Liver (tissue), 8 donors: ENCODE measurements at regions not wholly inside any gene's neighbourhood (a gene's known extent, or its start where the extent isn't known, plus 50 kb on each side); places are given as distances from the start of the nearest gene placed in this dataset.

Source experiments
- DNase-seq: peaks from one replicate; pipeline ENCODE4 v3.0.0-alpha.2; 2017; ENCODE audit warnings: low spot score
- H3K27ac ChIP-seq, 2 donors: one replicate each; pipeline ENCODE4 v1.7.0; 2013; ENCODE audit warnings: inconsistent platforms in 2 of 2, low read length in 2 of 2, control low read depth in 1 of 2, low read depth in 1 of 2, mild to moderate bottlenecking in 1 of 2
- H3K27me3 ChIP-seq, 4 donors: one replicate each; pipeline versions ENCODE4 v1.6.1 to v1.7.0; 2013; ENCODE audit warnings: low read length in 3 of 4, inconsistent platforms in 1 of 4, mild to moderate bottlenecking in 1 of 4, moderate library complexity in 1 of 4; ENCODE audit not compliant: control insufficient read depth in 4 of 4, insufficient read depth in 4 of 4
- H3K36me3 ChIP-seq, 4 donors: one replicate each; pipeline versions ENCODE4 v1.6.1 to v1.7.0; 2013; ENCODE audit warnings: low read length in 3 of 4, mild to moderate bottlenecking in 3 of 4, low read depth in 1 of 4, moderate library complexity in 1 of 4; ENCODE audit not compliant: control insufficient read depth in 4 of 4, insufficient read depth in 3 of 4
- H3K4me1 ChIP-seq, 4 donors: one replicate each; pipeline versions ENCODE4 v1.6.1 to v1.7.0; 2013; ENCODE audit warnings: low read length in 3 of 4, mild to moderate bottlenecking in 3 of 4, moderate library complexity in 1 of 4; ENCODE audit not compliant: control insufficient read depth in 4 of 4, insufficient read depth in 4 of 4
- H3K4me3 ChIP-seq, 3 donors: one replicate each; pipeline versions ENCODE4 v1.6.1 to v1.7.0; 2013; ENCODE audit warnings: low read length in 3 of 3, control low read depth in 1 of 3, low read depth in 1 of 3, mild to moderate bottlenecking in 1 of 3
- H3K9ac ChIP-seq, 2 donors: one replicate each; pipeline ENCODE4 v1.7.0; 2013; ENCODE audit warnings: low read length in 2 of 2, mild to moderate bottlenecking in 2 of 2, moderate library complexity in 2 of 2, control low read depth in 1 of 2, low read depth in 1 of 2
- H3K9me3 ChIP-seq, 4 donors: one replicate each; pipeline versions ENCODE4 v1.6.1 to v1.7.0; 2013; ENCODE audit warnings: low read length in 3 of 4; ENCODE audit not compliant: control insufficient read depth in 4 of 4
- EGR1 ChIP-seq, 2 donors: IDR thresholded peaks; 2 replicates each; pipeline ENCODE4 v1.6.1; 2016 to 2018; ENCODE audit warnings: antibody characterized with exemption in 2 of 2, low read depth in 2 of 2
- FOXA1 ChIP-seq: IDR thresholded peaks from 2 replicates; pipeline ENCODE4 v1.6.1; 2016; ENCODE audit warnings: antibody characterized with exemption
- FOXA2 ChIP-seq: IDR thresholded peaks from 2 replicates; pipeline ENCODE4 v1.6.1; 2016; ENCODE audit warnings: antibody characterized with exemption
- GABPA ChIP-seq, 2 donors: IDR thresholded peaks in 1 of 2; conservative IDR thresholded peaks in 1 of 2; 2 replicates each; pipeline ENCODE4 v1.6.1; 2016; ENCODE audit warnings: antibody characterized with exemption in 2 of 2, mild to moderate bottlenecking in 1 of 2, moderate library complexity in 1 of 2
- HNF4A ChIP-seq, 2 donors: conservative IDR thresholded peaks; 2 replicates each; pipeline ENCODE4 v1.6.1; 2016; ENCODE audit warnings: antibody characterized with exemption in 2 of 2, mild to moderate bottlenecking in 2 of 2
- HNF4G ChIP-seq: IDR thresholded peaks from 2 replicates; pipeline ENCODE4 v1.6.1; 2016; ENCODE audit warnings: antibody characterized with exemption
- JUND ChIP-seq, 2 donors: IDR thresholded peaks; 2 replicates each; pipeline ENCODE4 v1.6.1; 2016; ENCODE audit warnings: antibody characterized with exemption in 2 of 2
- NR2F2 ChIP-seq: IDR thresholded peaks from 2 replicates; pipeline ENCODE4 v1.6.1; 2016; ENCODE audit warnings: antibody characterized with exemption
- RAD21 ChIP-seq, 2 donors: IDR thresholded peaks; 2 replicates each; pipeline ENCODE4 v1.6.1; 2016; ENCODE audit warnings: antibody characterized with exemption in 2 of 2, mild to moderate bottlenecking in 2 of 2
- RXRA ChIP-seq, 2 donors: IDR thresholded peaks; 2 replicates each; pipeline ENCODE4 v1.6.1; 2017 to 2018; ENCODE audit warnings: antibody characterized with exemption in 2 of 2, mild to moderate bottlenecking in 1 of 2
- SP1 ChIP-seq: IDR thresholded peaks from 2 replicates; pipeline ENCODE4 v1.6.1; 2018; ENCODE audit warnings: antibody characterized with exemption, mild to moderate bottlenecking
- TAF1 ChIP-seq: conservative IDR thresholded peaks from 2 replicates; pipeline ENCODE4 v1.6.1; 2016; ENCODE audit warnings: antibody characterized with exemption, mild to moderate bottlenecking
- YY1 ChIP-seq: IDR thresholded peaks from 2 replicates; pipeline ENCODE4 v1.6.1; 2016; ENCODE audit warnings: antibody characterized with exemption, mild to moderate bottlenecking
- WGBS: extraction: QIAGEN DNeasy Blood & Tissue Kit; methylation state at CpG from one replicate; pipeline ENCODE4 v1.1.7; 2013; 5-methylcytosine and 5-hydroxymethylcytosine counted together
- TF ChIP-seq, protein P1 (sequence below): IDR thresholded peaks from 2 replicates; pipeline ENCODE4 v1.6.1; 2016; ENCODE audit warnings: antibody characterized with exemption
- TF ChIP-seq, protein P2 (sequence below): fragments of 150-350 bp; IDR thresholded peaks from 2 replicates; pipeline ENCODE4 v1.5.1; 2017; ENCODE audit warnings: improper control_type of control experiment, low read depth, low read length; ENCODE audit not compliant: missing input control
- TF ChIP-seq, protein P3 (sequence below): IDR thresholded peaks from 2 replicates; pipeline ENCODE4 v1.6.1; 2016; ENCODE audit warnings: antibody characterized with exemption, mild to moderate bottlenecking
- TF ChIP-seq, protein P4 (sequence below): IDR thresholded peaks from 2 replicates; pipeline ENCODE4 v1.6.1; 2016; ENCODE audit warnings: antibody characterized with exemption
- TF ChIP-seq, protein P5 (sequence below): IDR thresholded peaks from 2 replicates; pipeline ENCODE4 v1.6.1; 2016; ENCODE audit warnings: antibody characterized with exemption
- donor health status: healthy.
- donor health status: healthy.
- donor health status: healthy.
- donor health status: healthy.
- donor health status: healthy.

DNA sequence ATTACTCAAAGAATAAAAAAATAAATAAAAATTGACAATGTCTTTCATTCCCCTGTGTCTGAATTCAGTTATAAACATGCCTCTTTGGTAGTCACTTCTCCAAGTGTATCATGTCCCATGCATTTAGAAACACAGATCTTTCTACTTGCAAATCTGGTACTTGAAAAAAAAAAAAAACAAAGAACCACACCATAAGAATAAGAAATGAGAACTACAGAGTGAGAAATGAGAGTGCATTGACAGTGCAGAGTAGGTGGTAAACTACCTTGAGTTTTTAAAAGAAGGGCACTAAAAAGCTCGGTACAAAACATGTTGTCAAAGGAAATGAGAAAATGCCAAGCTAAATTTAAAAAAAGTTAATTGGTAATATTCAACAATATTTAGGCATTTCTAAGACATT lies 123.0 kb downstream of the GPR85 start:
- Histone ChIP-seq H3K36me3 (no peaks in the 10 kb centered on the region), H3K4me3 (no peak overlapping the region), H3K27ac (no peak overlapping the region), H3K27me3 (no peaks in the 10 kb centered on the region), H3K4me1 (no peaks in the 10 kb centered on the region), H3K9ac (no peak overlapping the region), H3K9me3 (no peaks in the 10 kb centered on the region)
- no peak for TF ChIP-seq SP1
- TF ChIP-seq JUND (IDR thresholded peaks at IDR 0.05) = no peak
- no peak for TF ChIP-seq YY1
- TF ChIP-seq FOXA1 = no peak
- no peak for TF ChIP-seq HNF4A (conservative IDR thresholded peaks at IDR 0.05)
- TF ChIP-seq HNF4G = no peak
- TF ChIP-seq FOXA2 = no peak
- TF ChIP-seq, protein P1, sequence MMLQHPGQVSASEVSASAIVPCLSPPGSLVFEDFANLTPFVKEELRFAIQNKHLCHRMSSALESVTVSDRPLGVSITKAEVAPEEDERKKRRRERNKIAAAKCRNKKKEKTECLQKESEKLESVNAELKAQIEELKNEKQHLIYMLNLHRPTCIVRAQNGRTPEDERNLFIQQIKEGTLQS = no peak
- TF ChIP-seq, protein P2, sequence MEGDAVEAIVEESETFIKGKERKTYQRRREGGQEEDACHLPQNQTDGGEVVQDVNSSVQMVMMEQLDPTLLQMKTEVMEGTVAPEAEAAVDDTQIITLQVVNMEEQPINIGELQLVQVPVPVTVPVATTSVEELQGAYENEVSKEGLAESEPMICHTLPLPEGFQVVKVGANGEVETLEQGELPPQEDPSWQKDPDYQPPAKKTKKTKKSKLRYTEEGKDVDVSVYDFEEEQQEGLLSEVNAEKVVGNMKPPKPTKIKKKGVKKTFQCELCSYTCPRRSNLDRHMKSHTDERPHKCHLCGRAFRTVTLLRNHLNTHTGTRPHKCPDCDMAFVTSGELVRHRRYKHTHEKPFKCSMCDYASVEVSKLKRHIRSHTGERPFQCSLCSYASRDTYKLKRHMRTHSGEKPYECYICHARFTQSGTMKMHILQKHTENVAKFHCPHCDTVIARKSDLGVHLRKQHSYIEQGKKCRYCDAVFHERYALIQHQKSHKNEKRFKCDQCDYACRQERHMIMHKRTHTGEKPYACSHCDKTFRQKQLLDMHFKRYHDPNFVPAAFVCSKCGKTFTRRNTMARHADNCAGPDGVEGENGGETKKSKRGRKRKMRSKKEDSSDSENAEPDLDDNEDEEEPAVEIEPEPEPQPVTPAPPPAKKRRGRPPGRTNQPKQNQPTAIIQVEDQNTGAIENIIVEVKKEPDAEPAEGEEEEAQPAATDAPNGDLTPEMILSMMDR = no peak
- TF ChIP-seq, protein P3, sequence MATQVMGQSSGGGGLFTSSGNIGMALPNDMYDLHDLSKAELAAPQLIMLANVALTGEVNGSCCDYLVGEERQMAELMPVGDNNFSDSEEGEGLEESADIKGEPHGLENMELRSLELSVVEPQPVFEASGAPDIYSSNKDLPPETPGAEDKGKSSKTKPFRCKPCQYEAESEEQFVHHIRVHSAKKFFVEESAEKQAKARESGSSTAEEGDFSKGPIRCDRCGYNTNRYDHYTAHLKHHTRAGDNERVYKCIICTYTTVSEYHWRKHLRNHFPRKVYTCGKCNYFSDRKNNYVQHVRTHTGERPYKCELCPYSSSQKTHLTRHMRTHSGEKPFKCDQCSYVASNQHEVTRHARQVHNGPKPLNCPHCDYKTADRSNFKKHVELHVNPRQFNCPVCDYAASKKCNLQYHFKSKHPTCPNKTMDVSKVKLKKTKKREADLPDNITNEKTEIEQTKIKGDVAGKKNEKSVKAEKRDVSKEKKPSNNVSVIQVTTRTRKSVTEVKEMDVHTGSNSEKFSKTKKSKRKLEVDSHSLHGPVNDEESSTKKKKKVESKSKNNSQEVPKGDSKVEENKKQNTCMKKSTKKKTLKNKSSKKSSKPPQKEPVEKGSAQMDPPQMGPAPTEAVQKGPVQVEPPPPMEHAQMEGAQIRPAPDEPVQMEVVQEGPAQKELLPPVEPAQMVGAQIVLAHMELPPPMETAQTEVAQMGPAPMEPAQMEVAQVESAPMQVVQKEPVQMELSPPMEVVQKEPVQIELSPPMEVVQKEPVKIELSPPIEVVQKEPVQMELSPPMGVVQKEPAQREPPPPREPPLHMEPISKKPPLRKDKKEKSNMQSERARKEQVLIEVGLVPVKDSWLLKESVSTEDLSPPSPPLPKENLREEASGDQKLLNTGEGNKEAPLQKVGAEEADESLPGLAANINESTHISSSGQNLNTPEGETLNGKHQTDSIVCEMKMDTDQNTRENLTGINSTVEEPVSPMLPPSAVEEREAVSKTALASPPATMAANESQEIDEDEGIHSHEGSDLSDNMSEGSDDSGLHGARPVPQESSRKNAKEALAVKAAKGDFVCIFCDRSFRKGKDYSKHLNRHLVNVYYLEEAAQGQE = no peak
- no peak for TF ChIP-seq TAF1
- no peak for TF ChIP-seq GABPA (IDR thresholded peaks at IDR 0.05 in 1 of 2, conservative IDR thresholded peaks at IDR 0.05 in 1 of 2)
- TF ChIP-seq, protein P4, sequence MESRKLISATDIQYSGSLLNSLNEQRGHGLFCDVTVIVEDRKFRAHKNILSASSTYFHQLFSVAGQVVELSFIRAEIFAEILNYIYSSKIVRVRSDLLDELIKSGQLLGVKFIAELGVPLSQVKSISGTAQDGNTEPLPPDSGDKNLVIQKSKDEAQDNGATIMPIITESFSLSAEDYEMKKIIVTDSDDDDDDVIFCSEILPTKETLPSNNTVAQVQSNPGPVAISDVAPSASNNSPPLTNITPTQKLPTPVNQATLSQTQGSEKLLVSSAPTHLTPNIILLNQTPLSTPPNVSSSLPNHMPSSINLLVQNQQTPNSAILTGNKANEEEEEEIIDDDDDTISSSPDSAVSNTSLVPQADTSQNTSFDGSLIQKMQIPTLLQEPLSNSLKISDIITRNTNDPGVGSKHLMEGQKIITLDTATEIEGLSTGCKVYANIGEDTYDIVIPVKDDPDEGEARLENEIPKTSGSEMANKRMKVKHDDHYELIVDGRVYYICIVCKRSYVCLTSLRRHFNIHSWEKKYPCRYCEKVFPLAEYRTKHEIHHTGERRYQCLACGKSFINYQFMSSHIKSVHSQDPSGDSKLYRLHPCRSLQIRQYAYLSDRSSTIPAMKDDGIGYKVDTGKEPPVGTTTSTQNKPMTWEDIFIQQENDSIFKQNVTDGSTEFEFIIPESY = no peak
- TF ChIP-seq EGR1 (IDR thresholded peaks at IDR 0.05; ENCODE audit: low read depth in 2 of 2) = no peak
- no peak for TF ChIP-seq RAD21 (IDR thresholded peaks at IDR 0.05)
- TF ChIP-seq RXRA (IDR thresholded peaks at IDR 0.05) = no peak
- TF ChIP-seq, protein P5, sequence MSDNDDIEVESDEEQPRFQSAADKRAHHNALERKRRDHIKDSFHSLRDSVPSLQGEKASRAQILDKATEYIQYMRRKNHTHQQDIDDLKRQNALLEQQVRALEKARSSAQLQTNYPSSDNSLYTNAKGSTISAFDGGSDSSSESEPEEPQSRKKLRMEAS = no peak
- DNase-seq = no peak
- WGBS = 43% methylated on average over 1 of the region's 1 CpG

DNA sequence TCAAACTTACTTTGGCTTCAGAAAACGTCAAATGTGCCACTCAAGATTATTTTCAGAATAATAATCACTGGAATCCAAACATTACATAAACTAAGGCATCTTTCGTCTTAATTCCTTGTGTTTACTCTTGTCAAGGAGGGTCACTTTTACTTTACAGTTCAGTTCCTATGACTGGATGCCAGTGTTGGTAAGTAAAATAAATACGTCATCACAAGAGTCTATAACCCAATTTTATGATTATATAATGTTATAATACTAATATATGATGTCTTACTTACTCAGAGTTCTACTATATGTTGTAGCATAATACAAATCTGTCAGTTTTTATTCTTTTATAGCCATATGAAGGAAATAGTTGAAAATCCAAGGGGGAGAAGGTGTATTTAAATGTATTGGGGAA lies 123.8 kb downstream of the GPR85 start:
- Histone ChIP-seq H3K36me3 (no peaks in the 10 kb centered on the region), H3K4me1 (no peaks in the 10 kb centered on the region), H3K9ac (no peak overlapping the region), H3K4me3 (no peak overlapping the region), H3K9me3 (no peaks in the 10 kb centered on the region), H3K27me3 (no peaks in the 10 kb centered on the region), H3K27ac (no peak overlapping the region)
- 59% methylated on average over 3 of the region's 3 CpGs for WGBS
- no peak for DNase-seq
- TF ChIP-seq SP1 (no peak), HNF4A (conservative IDR thresholded peaks at IDR 0.05) (no peak), YY1 (no peak), HNF4G (no peak), FOXA1 (no peak), EGR1 (IDR thresholded peaks at IDR 0.05; ENCODE audit: low read depth in 2 of 2) (no peak), RAD21 (IDR thresholded peaks at IDR 0.05) (no peak), GABPA (IDR thresholded peaks at IDR 0.05 in 1 of 2, conservative IDR thresholded peaks at IDR 0.05 in 1 of 2) (no peak), NR2F2 (no peak), FOXA2 (no peak), TAF1 (no peak)
- TF ChIP-seq, protein P5 = no peak
- TF ChIP-seq, protein P1 = no peak
- TF ChIP-seq, protein P4 = no peak
